Endothelial cell of umbilical vein (primary cell): ENCODE measurements at regions not wholly inside any gene's neighbourhood (a gene's known extent, or its start where the extent isn't known, plus 50 kb on each side); places are given as distances from the start of the nearest gene placed in this dataset.

Experiments
- GATA2 ChIP-seq: IDR thresholded peaks from 2 replicates; pipeline ENCODE4 v1.7.0; 2011; ENCODE audit warnings: low read depth, mild to moderate bottlenecking, moderate library complexity, mixed read lengths, low read length; ENCODE audit not compliant: insufficient read length, insufficient read depth
- POLR2A ChIP-seq: IDR thresholded peaks from 2 replicates; pipeline ENCODE4 v1.6.1; 2012; ENCODE audit warnings: low read depth, mild to moderate bottlenecking, control low read depth, low read length
- POLR2AphosphoS5 ChIP-seq: IDR thresholded peaks from 2 replicates; pipeline ENCODE4 v1.6.1; 2012; ENCODE audit warnings: low read depth, mild to moderate bottlenecking, control low read depth, low read length, moderate library complexity; ENCODE audit not compliant: insufficient read depth
- TF ChIP-seq, protein P1 (sequence below), 2 donors: IDR thresholded peaks; 1 replicate in 1 of 2; 2 replicates in 1 of 2; pipeline ENCODE4 v1.5.1; 2011; ENCODE audit warnings: low read length in 2 of 2, mild to moderate bottlenecking in 2 of 2, moderate library complexity in 2 of 2, control low read depth in 1 of 2, inconsistent platforms in 1 of 2, low read depth in 1 of 2; ENCODE audit not compliant: insufficient read depth in 1 of 2; ENCODE audit errors: extremely low read depth in 1 of 2
- TF ChIP-seq, protein P2 (sequence below): IDR thresholded peaks from 2 replicates; pipeline ENCODE4 v1.6.1; 2011; ENCODE audit not compliant: insufficient read depth, insufficient read length

GRCh38 chr13:87798536-87798935 lies 127.4 kb downstream of the SLITRK5 start:
- TF ChIP-seq, protein P1, sequence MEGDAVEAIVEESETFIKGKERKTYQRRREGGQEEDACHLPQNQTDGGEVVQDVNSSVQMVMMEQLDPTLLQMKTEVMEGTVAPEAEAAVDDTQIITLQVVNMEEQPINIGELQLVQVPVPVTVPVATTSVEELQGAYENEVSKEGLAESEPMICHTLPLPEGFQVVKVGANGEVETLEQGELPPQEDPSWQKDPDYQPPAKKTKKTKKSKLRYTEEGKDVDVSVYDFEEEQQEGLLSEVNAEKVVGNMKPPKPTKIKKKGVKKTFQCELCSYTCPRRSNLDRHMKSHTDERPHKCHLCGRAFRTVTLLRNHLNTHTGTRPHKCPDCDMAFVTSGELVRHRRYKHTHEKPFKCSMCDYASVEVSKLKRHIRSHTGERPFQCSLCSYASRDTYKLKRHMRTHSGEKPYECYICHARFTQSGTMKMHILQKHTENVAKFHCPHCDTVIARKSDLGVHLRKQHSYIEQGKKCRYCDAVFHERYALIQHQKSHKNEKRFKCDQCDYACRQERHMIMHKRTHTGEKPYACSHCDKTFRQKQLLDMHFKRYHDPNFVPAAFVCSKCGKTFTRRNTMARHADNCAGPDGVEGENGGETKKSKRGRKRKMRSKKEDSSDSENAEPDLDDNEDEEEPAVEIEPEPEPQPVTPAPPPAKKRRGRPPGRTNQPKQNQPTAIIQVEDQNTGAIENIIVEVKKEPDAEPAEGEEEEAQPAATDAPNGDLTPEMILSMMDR (IDR thresholded peaks at IDR 0.05; ENCODE audit: extremely low read depth in 1 of 2, insufficient read depth in 1 of 2, low read depth in 1 of 2, low read length in 2 of 2): no peak
- TF ChIP-seq POLR2AphosphoS5: no peak
- no peak for TF ChIP-seq POLR2A
- no peak for TF ChIP-seq GATA2
- TF ChIP-seq, protein P2, sequence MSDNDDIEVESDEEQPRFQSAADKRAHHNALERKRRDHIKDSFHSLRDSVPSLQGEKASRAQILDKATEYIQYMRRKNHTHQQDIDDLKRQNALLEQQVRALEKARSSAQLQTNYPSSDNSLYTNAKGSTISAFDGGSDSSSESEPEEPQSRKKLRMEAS: no peak
